H9 (cell line): ENCODE measurements at regions not wholly inside any gene's neighbourhood (a gene's known extent, or its start where the extent isn't known, plus 50 kb on each side); places are given as distances from the start of the nearest gene placed in this dataset.
A peak's percentile ranks its signal among the peaks of the same experiment; 100 is the strongest.
"Not testable (repeated sequence)": the region's sequence is repeated elsewhere in the genome, so short reads cannot be mapped to it uniquely, and the experiment has no call there.

ENCODE experiments used
- DNase-seq: peaks from one replicate; pipeline ENCODE4 v3.0.0-alpha.2; 2017
- H2AFZ ChIP-seq: one replicate; pipeline ENCODE4 v1.6.1; 2013; ENCODE audit warnings: mild to moderate bottlenecking, low read length, control low read depth, moderate library complexity
- H2AK5ac ChIP-seq: 2 replicates; pipeline ENCODE4 v1.6.1; 2013; ENCODE audit warnings: low read length, control low read depth, mixed read lengths; ENCODE audit not compliant: insufficient read length
- H2BK120ac ChIP-seq: one replicate; pipeline ENCODE4 v1.6.1; 2013; ENCODE audit warnings: low read depth, mild to moderate bottlenecking, low read length, control low read depth, inconsistent platforms; ENCODE audit not compliant: poor library complexity, severe bottlenecking
- H2BK12ac ChIP-seq: 2 replicates; pipeline ENCODE4 v1.6.1; 2013; ENCODE audit warnings: low read length, control low read depth, mixed read lengths, low read depth; ENCODE audit not compliant: insufficient read length
- H2BK15ac ChIP-seq: 2 replicates; pipeline ENCODE4 v1.6.1; 2013; ENCODE audit warnings: low read depth, low read length, control low read depth
- H2BK20ac ChIP-seq: one replicate; pipeline ENCODE4 v1.6.1; 2013; ENCODE audit warnings: low read depth, mild to moderate bottlenecking, low read length, control low read depth, inconsistent platforms; ENCODE audit not compliant: poor library complexity, severe bottlenecking
- H2BK5ac ChIP-seq: 2 replicates; pipeline ENCODE4 v1.6.1; 2013; ENCODE audit warnings: low read length, control low read depth, mixed read lengths; ENCODE audit not compliant: insufficient read length
- H3K14ac ChIP-seq: 2 replicates; pipeline ENCODE4 v1.6.1; 2013; ENCODE audit warnings: low read length, control low read depth; ENCODE audit not compliant: insufficient read depth
- H3K18ac ChIP-seq: 2 replicates; pipeline ENCODE4 v1.6.1; 2013; ENCODE audit warnings: low read depth, mild to moderate bottlenecking, mixed read lengths, low read length, control low read depth; ENCODE audit not compliant: insufficient read length
- H3K23ac ChIP-seq: 2 replicates; pipeline ENCODE4 v1.6.1; 2013; ENCODE audit warnings: low read length, control low read depth, mixed read lengths, low read depth; ENCODE audit not compliant: insufficient read length
- H3K23me2 ChIP-seq: 2 replicates; pipeline ENCODE4 v1.6.1; 2013; ENCODE audit warnings: low read depth, mild to moderate bottlenecking, mixed read lengths, low read length, control low read depth; ENCODE audit not compliant: insufficient read length, poor library complexity, severe bottlenecking
- H3K27ac ChIP-seq: 2 replicates; pipeline ENCODE4 v1.5.1; 2013; ENCODE audit warnings: low read length, control low read depth, mixed read lengths, low read depth; ENCODE audit not compliant: insufficient read length
- H3K27me3 ChIP-seq: 2 replicates; pipeline ENCODE4 v1.6.1; 2013; ENCODE audit warnings: low read length, control low read depth, inconsistent platforms; ENCODE audit not compliant: insufficient read depth
- H3K4ac ChIP-seq: 2 replicates; pipeline ENCODE4 v1.6.1; 2013; ENCODE audit warnings: low read depth, mild to moderate bottlenecking, control low read depth, inconsistent platforms, low read length, moderate library complexity
- H3K4me1 ChIP-seq: 2 replicates; pipeline ENCODE4 v1.6.1; 2013; ENCODE audit warnings: low read length, control low read depth, inconsistent platforms; ENCODE audit not compliant: insufficient read depth
- H3K4me2 ChIP-seq: 2 replicates; pipeline ENCODE4 v1.6.1; 2013; ENCODE audit warnings: low read length, control low read depth, mixed read lengths; ENCODE audit not compliant: insufficient read length, insufficient read depth
- H3K56ac ChIP-seq: 2 replicates; pipeline ENCODE4 v1.6.1; 2013; ENCODE audit warnings: low read depth, mild to moderate bottlenecking, mixed read lengths, low read length, control low read depth; ENCODE audit not compliant: insufficient read length
- H3K79me1 ChIP-seq: 2 replicates; pipeline ENCODE4 v1.6.1; 2013; ENCODE audit warnings: low read depth, mild to moderate bottlenecking, moderate library complexity, low read length, control low read depth, inconsistent platforms; ENCODE audit not compliant: insufficient read depth, poor library complexity, severe bottlenecking
- H3K79me2 ChIP-seq: 2 replicates; pipeline ENCODE4 v1.6.1; 2013; ENCODE audit warnings: low read length, control low read depth, inconsistent platforms; ENCODE audit not compliant: insufficient read depth
- H3K9ac ChIP-seq: 2 replicates; pipeline ENCODE4 v1.6.1; 2013; ENCODE audit warnings: low read length, control low read depth, mixed read lengths; ENCODE audit not compliant: insufficient read length; ENCODE audit errors: extremely low read depth
- H3K9me3 ChIP-seq: one replicate; pipeline ENCODE4 v1.6.1; 2013; ENCODE audit warnings: low read depth, low read length, inconsistent platforms; ENCODE audit not compliant: control insufficient read depth
- H3T11ph ChIP-seq: one replicate; pipeline ENCODE4 v1.6.1; 2013; ENCODE audit warnings: mild to moderate bottlenecking, low read length, control low read depth, inconsistent platforms
- H4K20me1 ChIP-seq: one replicate; pipeline ENCODE4 v1.6.1; 2013; ENCODE audit not compliant: control insufficient read depth, insufficient read length, insufficient read depth
- H4K5ac ChIP-seq: 2 replicates; pipeline ENCODE4 v1.6.1; 2013; ENCODE audit warnings: low read depth, mild to moderate bottlenecking, mixed read lengths, low read length, control low read depth; ENCODE audit not compliant: insufficient read length
- H4K8ac ChIP-seq: replicated peaks from 2 replicates; pipeline ENCODE4 v1.6.1; 2013; ENCODE audit warnings: low read length, control low read depth, mixed read lengths, low read depth; ENCODE audit not compliant: insufficient read length
- H4K91ac ChIP-seq: 2 replicates; pipeline ENCODE4 v1.6.1; 2013; ENCODE audit warnings: low read depth, mild to moderate bottlenecking, moderate library complexity, mixed read lengths, low read length, control low read depth; ENCODE audit not compliant: insufficient read length
- H3K27ac Mint-ChIP-seq, 3 experiments: 2 replicates in 2 of 3; 3 replicates in 1 of 3; pipeline ENCODE4 v1.8.0; 2020 to 2021; ENCODE audit warnings: mixed read lengths in 3 of 3, mild to moderate bottlenecking in 1 of 3, moderate library complexity in 1 of 3
- H3K27me3 Mint-ChIP-seq: 2 replicates; pipeline ENCODE4 v1.8.0; 2021; ENCODE audit warnings: low read depth, mild to moderate bottlenecking, moderate library complexity, mixed read lengths
- H3K36me3 Mint-ChIP-seq, 3 experiments: 2 replicates in 2 of 3; 3 replicates in 1 of 3; pipeline ENCODE4 v1.8.0; 2020 to 2021; ENCODE audit warnings: low read depth in 3 of 3, mixed read lengths in 3 of 3; ENCODE audit not compliant: insufficient read depth in 1 of 3
- H3K4me1 Mint-ChIP-seq, 2 experiments: 2 replicates each; pipeline ENCODE4 v1.8.0; 2020; ENCODE audit warnings: mixed read lengths in 2 of 2
- H3K4me3 Mint-ChIP-seq, 2 experiments: 2 replicates in 1 of 2; 3 replicates in 1 of 2; pipeline ENCODE4 v1.8.0; 2020 to 2021; ENCODE audit warnings: mild to moderate bottlenecking in 2 of 2, mixed read lengths in 2 of 2, moderate library complexity in 1 of 2
- H3K9me3 Mint-ChIP-seq, 2 experiments: 2 replicates in 1 of 2; 3 replicates in 1 of 2; pipeline ENCODE4 v1.8.0; 2020; ENCODE audit warnings: mild to moderate bottlenecking in 2 of 2, mixed read lengths in 2 of 2, moderate library complexity in 1 of 2
- WGBS: extraction: QIAGEN DNeasy Blood & Tissue Kit; methylation state at CpG from one replicate; pipeline ENCODE4 v1.1.7; 2013; ENCODE audit warnings: missing lambda C conversion rate, low lambda C conversion rate, mixed read lengths; ENCODE audit not compliant: insufficient read length; ENCODE audit errors: extremely low coverage; 5-methylcytosine and 5-hydroxymethylcytosine counted together
- TF ChIP-seq, protein P1 (sequence below): fragments of 200-600 bp; sonication (generic); conservative IDR thresholded peaks from 3 replicates; pipeline ENCODE4 v1.8.0; 2021; ENCODE audit warnings: antibody characterized with exemption, mild to moderate bottlenecking

GRCh38 chr2:83186105-83186760 is 1272.8 kb downstream of the SUCLG1 start:
- Histone ChIP-seq H3K9me3 (no peaks in the 10 kb centered on the region), H4K5ac (no peak overlapping the region), H3K56ac (no peak overlapping the region), H3T11ph (no peak overlapping the region), H3K27ac (no peak overlapping the region), H3K27me3 (no peaks in the 10 kb centered on the region), H3K23ac (no peak overlapping the region), H2BK15ac (no peak overlapping the region), H3K79me1 (no peaks in the 10 kb centered on the region), H2BK12ac (no peak overlapping the region), H3K9ac (peak overlapping the region; percentile 11), H3K18ac (no peak overlapping the region), H2AK5ac (no peak overlapping the region), H3K79me2 (no peaks in the 10 kb centered on the region), H3K4me2 (no peak overlapping the region), H3K23me2 (peaks cover 2% of the 10 kb centered on the region), H3K4me1 (no peaks in the 10 kb centered on the region), H2BK5ac (no peak overlapping the region), H4K91ac (no peak overlapping the region), H4K8ac (no peak overlapping the region), H3K4ac (no peak overlapping the region), H2BK20ac (no peak overlapping the region), H2BK120ac (no peak overlapping the region), H2AFZ (peak overlapping the region; percentile 14), H4K20me1 (no peaks in the 10 kb centered on the region), H3K14ac (no peak overlapping the region)
- Mint-ChIP-seq H3K9me3 (peaks cover 3 to 5% of the 10 kb centered on the region in 2 experiments; a peak in 4 of 5 replicates), H3K36me3 (peaks cover 0 to 4% (median 0%) of the 10 kb centered on the region in 3 experiments; a peak in 1 of 7 replicates), H3K4me3 (no peak overlapping the region), H3K27me3 (0 out of 2 replicates have a peak, but pooled peaks cover 1% of the 10 kb centered on the region), H3K4me1 (no peaks in the 10 kb centered on the region), H3K27ac (no peak overlapping the region; a peak in 1 of 7 replicates)
- TF ChIP-seq, protein P1, sequence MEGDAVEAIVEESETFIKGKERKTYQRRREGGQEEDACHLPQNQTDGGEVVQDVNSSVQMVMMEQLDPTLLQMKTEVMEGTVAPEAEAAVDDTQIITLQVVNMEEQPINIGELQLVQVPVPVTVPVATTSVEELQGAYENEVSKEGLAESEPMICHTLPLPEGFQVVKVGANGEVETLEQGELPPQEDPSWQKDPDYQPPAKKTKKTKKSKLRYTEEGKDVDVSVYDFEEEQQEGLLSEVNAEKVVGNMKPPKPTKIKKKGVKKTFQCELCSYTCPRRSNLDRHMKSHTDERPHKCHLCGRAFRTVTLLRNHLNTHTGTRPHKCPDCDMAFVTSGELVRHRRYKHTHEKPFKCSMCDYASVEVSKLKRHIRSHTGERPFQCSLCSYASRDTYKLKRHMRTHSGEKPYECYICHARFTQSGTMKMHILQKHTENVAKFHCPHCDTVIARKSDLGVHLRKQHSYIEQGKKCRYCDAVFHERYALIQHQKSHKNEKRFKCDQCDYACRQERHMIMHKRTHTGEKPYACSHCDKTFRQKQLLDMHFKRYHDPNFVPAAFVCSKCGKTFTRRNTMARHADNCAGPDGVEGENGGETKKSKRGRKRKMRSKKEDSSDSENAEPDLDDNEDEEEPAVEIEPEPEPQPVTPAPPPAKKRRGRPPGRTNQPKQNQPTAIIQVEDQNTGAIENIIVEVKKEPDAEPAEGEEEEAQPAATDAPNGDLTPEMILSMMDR: no peak
- DNase-seq: no peak
- WGBS: no CpG with 5 or more reads among the region's 8 CpGs

- H3K9me3 Mint-ChIP-seq: peaks cover 9 to 13% of the 10 kb centered on the region in 2 experiments; a peak in 4 of 5 replicates
These were observed 1278.1 kb downstream of the SUCLG1 start for GRCh38 chr2:83180862-83181530.

More at GRCh38 chr2:83180862-83181530, 1278.1 kb downstream of the SUCLG1 start:
- not testable (repeated sequence) for H3K9me3 ChIP-seq, H3K79me2 ChIP-seq, H3T11ph ChIP-seq, H2BK20ac ChIP-seq, H4K8ac ChIP-seq, H3K4me2 ChIP-seq, H2BK12ac ChIP-seq, H2BK120ac ChIP-seq, H3K4me1 Mint-ChIP-seq, H2AK5ac ChIP-seq, H3K14ac ChIP-seq, H3K27ac ChIP-seq, H3K27me3 ChIP-seq, H3K9ac ChIP-seq, H4K5ac ChIP-seq, H4K91ac ChIP-seq, H3K4ac ChIP-seq, H2AFZ ChIP-seq, H3K79me1 ChIP-seq, H3K56ac ChIP-seq, H2BK5ac ChIP-seq, H3K4me3 Mint-ChIP-seq, H3K4me1 ChIP-seq, DNase-seq, H3K27ac Mint-ChIP-seq, H3K23ac ChIP-seq, H2BK15ac ChIP-seq, H3K18ac ChIP-seq, H3K23me2 ChIP-seq, H4K20me1 ChIP-seq, H3K27me3 Mint-ChIP-seq
- peaks cover 0 to 10% (median 4%) of the 10 kb centered on the region in 3 experiments; a peak in 4 of 7 replicates for H3K36me3 Mint-ChIP-seq
- WGBS: no CpG with 5 or more reads among the region's 34 CpGs
